GM12878 (cell line): ENCODE measurements at regions not wholly inside any gene's neighbourhood (a gene's known extent, or its start where the extent isn't known, plus 50 kb on each side); places are given as distances from the start of the nearest gene placed in this dataset.

Source experiments
- ATAC-seq: fragments of 200-7000 bp; cut with Tn5 transposase; 3 replicates; pipeline ENCODE4 v1.9.1; 2020; ENCODE audit warnings: mild to moderate bottlenecking, moderate library complexity
- BruUV-seq: library from RNA; stranded (reverse); fragments of 400-500 nt; replicated peaks from 2 replicates; lab custom pipeline; 2021; lab: Mats Ljungman, UMichigan
- CTCF ChIA-PET: fragments of 300-600 bp; sonication (Branson Sonifier 250); formaldehyde crosslinking; extraction: SDS; loops from one replicate; lab custom pipeline; 2021; ENCODE audit warnings: inconsistent platforms; lab: Yijun Ruan, JAX
- POLR2A ChIA-PET: fragments of 350-600 bp; formaldehyde crosslinking; extraction: SDS; loops from one replicate; lab custom pipeline; 2021; ENCODE audit warnings: inconsistent platforms; lab: Charles Lee
- RAD21 ChIA-PET: fragments of 300-600 bp; sonication (Branson Sonifier 250); formaldehyde crosslinking; loops from one replicate; lab custom pipeline; 2023; ENCODE audit warnings: antibody characterized with exemption; ENCODE audit not compliant: unreplicated experiment; lab: Charles Lee
- SMC1A ChIA-PET: fragments of 300-600 bp; sonication (Branson Sonifier 250); formaldehyde crosslinking; loops from one replicate; lab custom pipeline; 2023; ENCODE audit not compliant: unreplicated experiment, uncharacterized antibody; lab: Charles Lee
- DNase-seq: peaks from one replicate; pipeline ENCODE4 v3.0.0-alpha.2; 2011; ENCODE audit warnings: low read depth, low spot score
- FAIRE-seq: peaks from 3 replicates; lab custom pipeline; 2011; peaks lifted over from hg19 to GRCh38; lab: Jason Lieb, UNC
- H2AFZ ChIP-seq: 2 replicates; pipeline ENCODE4 v1.6.0; 2011; ENCODE audit warnings: low read depth, low read length, control low read depth; ENCODE audit not compliant: control insufficient read depth
- H3K27ac ChIP-seq: 2 replicates; pipeline ENCODE4 v1.5.1; 2011; ENCODE audit warnings: control low read depth; ENCODE audit not compliant: control insufficient read depth, insufficient read depth
- H3K27me3 ChIP-seq, 2 experiments: replicated peaks in 1 of 2; 2 replicates each; pipeline versions ENCODE4 v1.6.0 to v1.6.1; 2011; ENCODE audit warnings: low read length in 1 of 2; ENCODE audit not compliant: control insufficient read depth in 2 of 2, insufficient read depth in 2 of 2
- H3K36me3 ChIP-seq, 2 experiments: 2 replicates each; pipeline ENCODE4 v1.5.1; 2011; ENCODE audit warnings: low read length in 1 of 2; ENCODE audit not compliant: control insufficient read depth in 2 of 2, insufficient read depth in 2 of 2
- H3K4me1 ChIP-seq: 2 replicates; pipeline ENCODE4 v1.6.1; 2011; ENCODE audit warnings: mild to moderate bottlenecking, low read length, moderate library complexity, mixed read lengths; ENCODE audit not compliant: control insufficient read depth, insufficient read depth
- H3K4me2 ChIP-seq: 2 replicates; pipeline ENCODE4 v1.6.0; 2011; ENCODE audit warnings: control low read depth; ENCODE audit not compliant: control insufficient read depth, insufficient read depth
- H3K4me3 ChIP-seq: fragments of 200-600 bp; sonication (generic); 2 replicates; pipeline ENCODE4 v1.5.1; 2016
- H3K79me2 ChIP-seq: 2 replicates; pipeline ENCODE4 v1.6.0; 2011; ENCODE audit warnings: low read length; ENCODE audit not compliant: control insufficient read depth, insufficient read depth
- H3K9ac ChIP-seq: 2 replicates; pipeline ENCODE4 v1.8.0; 2011; ENCODE audit warnings: low read length, control low read depth, mixed read lengths; ENCODE audit not compliant: control insufficient read depth, insufficient read depth
- H3K9me3 ChIP-seq: replicated peaks from 3 replicates; pipeline ENCODE4 v1.5.1; 2011; ENCODE audit warnings: mild to moderate bottlenecking, low read length; ENCODE audit not compliant: control insufficient read depth, insufficient read depth
- H4K20me1 ChIP-seq: 2 replicates; pipeline ENCODE4 v1.6.0; 2011; ENCODE audit not compliant: control insufficient read depth, insufficient read depth
- MAX ChIP-seq: IDR thresholded peaks from 2 replicates; pipeline ENCODE4 v1.6.1; 2012; ENCODE audit warnings: low read depth, low read length, improper control_type of control experiment
- REST ChIP-seq: IDR thresholded peaks from 2 replicates; pipeline ENCODE4 v1.6.1; 2012; ENCODE audit warnings: mild to moderate bottlenecking, low read depth, low read length
- TAF1 ChIP-seq: IDR thresholded peaks from 2 replicates; pipeline ENCODE4 v1.6.1; 2011; ENCODE audit warnings: mild to moderate bottlenecking, low read depth, low read length, borderline replicate concordance
- WGBS: methylation state at CpG from one replicate; pipeline ENCODE4 v1.1.6; 2016; ENCODE audit warnings: low lambda C conversion rate; ENCODE audit not compliant: insufficient replicate concordance, insufficient coverage; ENCODE audit errors: missing lambda C conversion rate; 5-methylcytosine and 5-hydroxymethylcytosine counted together
- in situ Hi-C: fragments of 300-500 bp; cut with MboI; formaldehyde crosslinking; loops from 9 replicates; pipeline ENCODE4 v1.14.3; 2018; ENCODE audit warnings: mixed read lengths
- intact Hi-C: fragments of 100-400 bp; cut with micrococcal nuclease; formaldehyde crosslinking; loops from one replicate; pipeline ENCODE4 v1.14.2; 2022; ENCODE audit not compliant: unreplicated experiment

- intact Hi-C loops (no loop called here), in situ Hi-C loops (no loop called here)
- FAIRE-seq, result no peak
- no peak overlapping the region for H2AFZ ChIP-seq
- H3K4me1 ChIP-seq, result no peaks in the 10 kb centered on the region
- CTCF ChIA-PET, result no interaction called here
- TF ChIP-seq REST, result no peak
- TF ChIP-seq, all 136 proteins: peak for 0
- POLR2A ChIA-PET, result no interaction called here
- H3K9me3 ChIP-seq, result no peaks in the 10 kb centered on the region
- H4K20me1 ChIP-seq, result no peaks in the 10 kb centered on the region
- no TSS peak for BruUV-seq
- H3K27me3 ChIP-seq, result no peaks in the 10 kb centered on the region; a peak in 1 of 4 replicates
- RAD21 ChIA-PET, result no interaction called here
- no peak for DNase-seq
- H3K4me2 ChIP-seq, result no peak overlapping the region
- no peaks in the 10 kb centered on the region for H3K79me2 ChIP-seq
- 1% methylated on average over 5 of the region's 5 CpGs for WGBS
- H3K27ac ChIP-seq, result no peak overlapping the region
- no peak for ATAC-seq
- no peak overlapping the region for H3K9ac ChIP-seq
- SMC1A ChIA-PET, result no interaction called here
- H3K4me3 ChIP-seq, result no peak overlapping the region
- no peaks in the 10 kb centered on the region for H3K36me3 ChIP-seq
Observed at GRCh38 chr6:165939047-165939446, 228.6 kb downstream of the TBXT start.

GRCh38 chr6:165937564-165938358 lies 229.9 kb downstream of the TBXT start:
- ChIA-PET CTCF (interaction anchor here (1.1 kb wide), 1 partner anchor 206 kb away, joined by 3 read pairs; no protein-coding TSS in a partner anchor), RAD21 (no interaction called here)
- H3K27me3 ChIP-seq, result no peaks in the 10 kb centered on the region; a peak in 1 of 4 replicates

More at GRCh38 chr6:165937564-165938358, 229.9 kb downstream of the TBXT start:
- no peak for ATAC-seq
- Histone ChIP-seq H3K27ac (no peak overlapping the region), H3K36me3 (no peaks in the 10 kb centered on the region), H3K4me2 (no peak overlapping the region), H3K4me1 (no peaks in the 10 kb centered on the region), H2AFZ (no peak overlapping the region), H4K20me1 (no peaks in the 10 kb centered on the region), H3K9ac (no peak overlapping the region), H3K79me2 (no peaks in the 10 kb centered on the region), H3K4me3 (no peak overlapping the region), H3K9me3 (no peaks in the 10 kb centered on the region)
- in situ Hi-C loops, result no loop called here
- ChIA-PET SMC1A (no interaction called here), POLR2A (no interaction called here)
- intact Hi-C loops, result no loop called here
- WGBS, result 0% methylated on average over 3 of the region's 3 CpGs
- FAIRE-seq, result no peak
- BruUV-seq, result no TSS peak
- no peak for DNase-seq
- TF ChIP-seq MAX, result no peak
- no peak for TF ChIP-seq TAF1
